ENCODE measurements at regions not wholly inside any gene's neighbourhood (a gene's known extent, or its start where the extent isn't known, plus 50 kb on each side); places are given as distances from the start of the nearest gene placed in this dataset.

GRCh38 chr5:104498281-104498680 is 935.7 kb upstream of the NUDT12 start:
- TF ChIP-seq CTCF (IDR thresholded peaks at IDR 0.05; ENCODE audit: poor library complexity) = no peak
- TF ChIP-seq EZH2phosphoT487 (IDR thresholded peaks at IDR 0.05; ENCODE audit: low read depth, severe bottlenecking, unreplicated experiment) = no peak
